NCI-H187 (cell line): ENCODE measurements at regions not wholly inside any gene's neighbourhood (a gene's known extent, or its start where the extent isn't known, plus 50 kb on each side); places are given as distances from the start of the nearest gene placed in this dataset.

ENCODE experiments used
- DNase-seq, 2 experiments: peaks; one replicate each; lab custom pipeline; 2025; lab: John Stamatoyannopoulos, UW

GRCh38 chr11:39294648-39295047, 2164.8 kb downstream of the LRRC4C start:
- no peak for DNase-seq

- no peak for DNase-seq
Measured at GRCh38 chr11:39288011-39288410, 2171.4 kb downstream of the LRRC4C start.

GRCh38 chr11:39268176-39268690, 2191.2 kb downstream of the LRRC4C start:
- DNase-seq = no peak

GRCh38 chr11:39255648-39256047, 2203.8 kb downstream of the LRRC4C start:
- no peak for DNase-seq

GRCh38 chr11:39249566-39250365, 2209.7 kb downstream of the LRRC4C start:
- no peak for DNase-seq

- DNase-seq = no peak
Measured at GRCh38 chr11:39247570-39248137, 2211.8 kb downstream of the LRRC4C start.

- no peak for DNase-seq
Measured at GRCh38 chr11:39239553-39239952, 2219.9 kb downstream of the LRRC4C start.

GRCh38 chr11:39236916-39237315, 2222.5 kb downstream of the LRRC4C start:
- no peak for DNase-seq

GRCh38 chr11:39221550-39222138, 2237.8 kb downstream of the LRRC4C start:
- no peak for DNase-seq

- no peak for DNase-seq
Measured at GRCh38 chr11:39220501-39221230, 2238.8 kb downstream of the LRRC4C start.

GRCh38 chr11:39220069-39220468, 2239.4 kb downstream of the LRRC4C start:
- DNase-seq = no peak

- DNase-seq = no peak
Measured at GRCh38 chr11:39209981-39210380, 2249.5 kb downstream of the LRRC4C start.

- no peak for DNase-seq
Measured at GRCh38 chr11:39205236-39205995, 2254.0 kb downstream of the LRRC4C start.

GRCh38 chr11:39192671-39193070, 2266.8 kb downstream of the LRRC4C start:
- DNase-seq = no peak

GRCh38 chr11:39190751-39191150, 2268.7 kb downstream of the LRRC4C start:
- no peak for DNase-seq

GRCh38 chr11:39177678-39178077, 2281.8 kb downstream of the LRRC4C start:
- no peak for DNase-seq

- DNase-seq = no peak
Measured at GRCh38 chr11:39174965-39175364, 2284.5 kb downstream of the LRRC4C start.

- DNase-seq = no peak
Measured at GRCh38 chr11:39174196-39174595, 2285.3 kb downstream of the LRRC4C start.

GRCh38 chr11:39165021-39165420, 2294.4 kb downstream of the LRRC4C start:
- no peak for DNase-seq

- no peak for DNase-seq
Measured at GRCh38 chr11:39149214-39149613, 2310.2 kb downstream of the LRRC4C start.

GRCh38 chr11:39145346-39145745, 2314.1 kb downstream of the LRRC4C start:
- no peak for DNase-seq
